Endothelial cell of umbilical vein (primary cell): ENCODE measurements at regions not wholly inside any gene's neighbourhood (a gene's known extent, or its start where the extent isn't known, plus 50 kb on each side); places are given as distances from the start of the nearest gene placed in this dataset.
"Not testable (repeated sequence)": the region's sequence is repeated elsewhere in the genome, so short reads cannot be mapped to it uniquely, and the experiment has no call there.

Experiments used
- BruUV-seq: library from RNA; stranded (reverse); fragments of 400-500 nt; replicated peaks from 2 replicates; lab custom pipeline; 2021; lab: Mats Ljungman, UMichigan
- CTCF ChIA-PET: fragments of 300-600, 350-600 bp; sonication (Branson Sonifier 250); formaldehyde crosslinking; loops from one replicate; lab custom pipeline; 2021; ENCODE audit warnings: antibody characterized with exemption, inconsistent platforms; lab: Charles Lee
- POLR2A ChIA-PET: fragments of 300-600, 350-600 bp; sonication (Branson Sonifier 250); formaldehyde crosslinking; loops from one replicate; lab custom pipeline; 2021; ENCODE audit warnings: antibody characterized with exemption, inconsistent platforms; lab: Charles Lee
- DNase-seq: peaks from one replicate; pipeline ENCODE4 v3.0.0-alpha.2; 2011; ENCODE audit warnings: low read depth, low spot score
- FAIRE-seq: peaks from 2 replicates; lab custom pipeline; 2011; peaks lifted over from hg19 to GRCh38; lab: Jason Lieb, UNC
- H2AFZ ChIP-seq: 2 replicates; pipeline ENCODE4 v1.6.0; 2012; ENCODE audit warnings: low read depth, low read length, control low read depth, inconsistent platforms
- H3K27ac ChIP-seq: 2 replicates; pipeline ENCODE4 v1.5.1; 2011; ENCODE audit warnings: low read depth, mild to moderate bottlenecking, control low read depth, low read length, moderate library complexity; ENCODE audit not compliant: insufficient read depth
- H3K27me3 ChIP-seq, 2 experiments: 2 replicates each; pipeline versions ENCODE4 v1.6.0 to v1.6.1; 2011; ENCODE audit warnings: low read length in 2 of 2, mixed read lengths in 1 of 2; ENCODE audit not compliant: control insufficient read depth in 2 of 2, insufficient read depth in 2 of 2
- H3K36me3 ChIP-seq, 2 experiments: 2 replicates in 1 of 2; 3 replicates in 1 of 2; pipeline ENCODE4 v1.5.1; 2011; ENCODE audit warnings: low read length in 2 of 2, mild to moderate bottlenecking in 1 of 2, moderate library complexity in 1 of 2; ENCODE audit not compliant: control insufficient read depth in 2 of 2, insufficient read depth in 2 of 2; ENCODE audit errors: extremely low read depth in 1 of 2
- H3K4me1 ChIP-seq: 3 replicates; pipeline ENCODE4 v1.5.1; 2011; ENCODE audit warnings: mild to moderate bottlenecking, low read length; ENCODE audit not compliant: control insufficient read depth, insufficient read depth; ENCODE audit errors: extremely low read depth
- H3K4me2 ChIP-seq: 2 replicates; pipeline ENCODE4 v1.6.1; 2011; ENCODE audit warnings: low read length, control low read depth, mixed read lengths; ENCODE audit not compliant: insufficient read depth
- H3K4me3 ChIP-seq, 3 experiments: fragments of 200-600 bp in 1 of 3; sonication (generic), shearing (Covaris generic) in 1 of 3; replicated peaks in 1 of 3; 2 replicates each; pipeline ENCODE4 v1.5.1; 2011 to 2016; ENCODE audit warnings: control low read depth in 3 of 3, low read length in 3 of 3, mild to moderate bottlenecking in 2 of 3, inconsistent platforms in 1 of 3, low read depth in 1 of 3, moderate library complexity in 1 of 3; ENCODE audit not compliant: insufficient read depth in 1 of 3
- H3K79me2 ChIP-seq: 2 replicates; pipeline ENCODE4 v1.6.0; 2012; ENCODE audit warnings: low read length, inconsistent platforms; ENCODE audit not compliant: control insufficient read depth, insufficient read depth
- H3K9ac ChIP-seq: replicated peaks from 2 replicates; pipeline ENCODE3; 2011; ENCODE audit warnings: low read length, control low read depth; ENCODE audit not compliant: insufficient read depth; ENCODE audit errors: extremely low read depth
- H3K9me1 ChIP-seq: replicated peaks from 3 replicates; pipeline ENCODE4 v1.6.0; 2011; ENCODE audit warnings: mild to moderate bottlenecking, low read length; ENCODE audit not compliant: control insufficient read depth, insufficient read depth; ENCODE audit errors: extremely low read depth
- H3K9me3 ChIP-seq: replicated peaks from 2 replicates; pipeline ENCODE4 v1.5.1; 2012; ENCODE audit warnings: low read length, inconsistent platforms; ENCODE audit not compliant: control insufficient read depth, insufficient read depth
- H4K20me1 ChIP-seq: replicated peaks from 2 replicates; pipeline ENCODE3; 2011; ENCODE audit warnings: mild to moderate bottlenecking, low read length; ENCODE audit not compliant: control insufficient read depth, insufficient read depth; ENCODE audit errors: extremely low read depth
- EZH2 ChIP-seq: IDR thresholded peaks from 2 replicates; pipeline ENCODE4 v1.6.1; 2012; ENCODE audit warnings: borderline replicate concordance, low read depth, mild to moderate bottlenecking, moderate library complexity, low read length, inconsistent platforms; ENCODE audit not compliant: severe bottlenecking
- FOS ChIP-seq: IDR thresholded peaks from 2 replicates; pipeline ENCODE4 v1.6.1; 2011; ENCODE audit warnings: mild to moderate bottlenecking, low read length, moderate library complexity, borderline replicate concordance; ENCODE audit not compliant: insufficient read depth
- GATA2 ChIP-seq: IDR thresholded peaks from 2 replicates; pipeline ENCODE4 v1.7.0; 2011; ENCODE audit warnings: low read depth, mild to moderate bottlenecking, moderate library complexity, mixed read lengths, low read length; ENCODE audit not compliant: insufficient read length, insufficient read depth
- JUN ChIP-seq: IDR thresholded peaks from 2 replicates; pipeline ENCODE4 v1.6.1; 2011; ENCODE audit warnings: borderline replicate concordance, low read depth; ENCODE audit not compliant: insufficient read length, insufficient read depth
- MAX ChIP-seq: IDR thresholded peaks from 2 replicates; pipeline ENCODE4 v1.6.1; 2011; ENCODE audit not compliant: insufficient read depth, insufficient read length
- MYC ChIP-seq: IDR thresholded peaks from one replicate; pipeline ENCODE4 v1.6.1; 2011; ENCODE audit warnings: mild to moderate bottlenecking, low read depth, low read length
- POLR2A ChIP-seq: IDR thresholded peaks from 2 replicates; pipeline ENCODE4 v1.6.1; 2012; ENCODE audit warnings: low read depth, mild to moderate bottlenecking, control low read depth, low read length
- POLR2AphosphoS5 ChIP-seq: IDR thresholded peaks from 2 replicates; pipeline ENCODE4 v1.6.1; 2012; ENCODE audit warnings: low read depth, mild to moderate bottlenecking, control low read depth, low read length, moderate library complexity; ENCODE audit not compliant: insufficient read depth
- dilution Hi-C: fragments of 300-500 bp; cut with MboI; formaldehyde crosslinking; loops from one replicate; pipeline ENCODE4 v1.15.0; 2019; ENCODE audit warnings: low sequenced_read_pairs; ENCODE audit not compliant: extremely low pct_ligation_motif_present
- intact Hi-C: fragments of 100-400 bp; cut with micrococcal nuclease; formaldehyde crosslinking; loops from one replicate; pipeline ENCODE4 v1.10.0; 2022
- TF ChIP-seq, protein P1 (sequence below), 2 donors: IDR thresholded peaks; 1 replicate in 1 of 2; 2 replicates in 1 of 2; pipeline ENCODE4 v1.5.1; 2011; ENCODE audit warnings: low read length in 2 of 2, mild to moderate bottlenecking in 2 of 2, moderate library complexity in 2 of 2, control low read depth in 1 of 2, inconsistent platforms in 1 of 2, low read depth in 1 of 2; ENCODE audit not compliant: insufficient read depth in 1 of 2; ENCODE audit errors: extremely low read depth in 1 of 2

DNA sequence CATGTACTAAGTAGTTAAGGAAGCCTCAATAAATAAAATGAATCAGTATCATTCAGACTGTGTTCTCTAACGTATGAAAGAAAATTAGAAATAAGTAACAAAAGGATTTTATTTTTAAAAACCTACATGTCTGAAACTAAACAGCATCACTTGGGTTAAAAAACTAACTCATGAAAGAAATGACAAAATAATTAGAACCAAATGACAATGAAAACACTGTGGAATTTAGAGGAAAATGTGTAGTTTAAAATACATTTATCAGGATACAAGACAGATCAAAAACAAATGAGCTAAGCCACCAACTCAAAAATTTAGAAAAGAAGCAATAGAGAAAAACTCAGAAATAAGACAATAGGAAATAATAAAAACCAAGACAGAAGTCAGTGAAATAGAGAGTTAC lies 108.7 kb downstream of the TENT5C start:
- H3K9ac ChIP-seq: no peak overlapping the region
- no peak overlapping the region for H3K4me2 ChIP-seq
- no peaks in the 10 kb centered on the region for H3K9me3 ChIP-seq
- H3K4me1 ChIP-seq: no peaks in the 10 kb centered on the region
- DNase-seq (no peak), FAIRE-seq (no peak)
- ChIA-PET POLR2A (no interaction called here), CTCF (no interaction called here)
- TF ChIP-seq, protein P1, sequence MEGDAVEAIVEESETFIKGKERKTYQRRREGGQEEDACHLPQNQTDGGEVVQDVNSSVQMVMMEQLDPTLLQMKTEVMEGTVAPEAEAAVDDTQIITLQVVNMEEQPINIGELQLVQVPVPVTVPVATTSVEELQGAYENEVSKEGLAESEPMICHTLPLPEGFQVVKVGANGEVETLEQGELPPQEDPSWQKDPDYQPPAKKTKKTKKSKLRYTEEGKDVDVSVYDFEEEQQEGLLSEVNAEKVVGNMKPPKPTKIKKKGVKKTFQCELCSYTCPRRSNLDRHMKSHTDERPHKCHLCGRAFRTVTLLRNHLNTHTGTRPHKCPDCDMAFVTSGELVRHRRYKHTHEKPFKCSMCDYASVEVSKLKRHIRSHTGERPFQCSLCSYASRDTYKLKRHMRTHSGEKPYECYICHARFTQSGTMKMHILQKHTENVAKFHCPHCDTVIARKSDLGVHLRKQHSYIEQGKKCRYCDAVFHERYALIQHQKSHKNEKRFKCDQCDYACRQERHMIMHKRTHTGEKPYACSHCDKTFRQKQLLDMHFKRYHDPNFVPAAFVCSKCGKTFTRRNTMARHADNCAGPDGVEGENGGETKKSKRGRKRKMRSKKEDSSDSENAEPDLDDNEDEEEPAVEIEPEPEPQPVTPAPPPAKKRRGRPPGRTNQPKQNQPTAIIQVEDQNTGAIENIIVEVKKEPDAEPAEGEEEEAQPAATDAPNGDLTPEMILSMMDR (IDR thresholded peaks at IDR 0.05; ENCODE audit: extremely low read depth in 1 of 2, insufficient read depth in 1 of 2, low read depth in 1 of 2, low read length in 2 of 2): no peak
- TF ChIP-seq POLR2AphosphoS5 (no peak), EZH2 (no peak), MAX (no peak), GATA2 (no peak), FOS (no peak), JUN (no peak), MYC (no peak), POLR2A (no peak)
- peaks cover 4 to 5% of the 10 kb centered on the region in 2 experiments for H3K27me3 ChIP-seq
- H3K79me2 ChIP-seq: no peaks in the 10 kb centered on the region
- H2AFZ ChIP-seq: no peak overlapping the region
- H3K27ac ChIP-seq: no peak overlapping the region
- intact Hi-C loops: no loop called here
- H3K36me3 ChIP-seq: no peaks in the 10 kb centered on the region
- H3K9me1 ChIP-seq: no peaks in the 10 kb centered on the region
- H3K4me3 ChIP-seq: no peak overlapping the region
- no peaks in the 10 kb centered on the region for H4K20me1 ChIP-seq
- dilution Hi-C loops: no loop called here
- no TSS peak for BruUV-seq

DNA sequence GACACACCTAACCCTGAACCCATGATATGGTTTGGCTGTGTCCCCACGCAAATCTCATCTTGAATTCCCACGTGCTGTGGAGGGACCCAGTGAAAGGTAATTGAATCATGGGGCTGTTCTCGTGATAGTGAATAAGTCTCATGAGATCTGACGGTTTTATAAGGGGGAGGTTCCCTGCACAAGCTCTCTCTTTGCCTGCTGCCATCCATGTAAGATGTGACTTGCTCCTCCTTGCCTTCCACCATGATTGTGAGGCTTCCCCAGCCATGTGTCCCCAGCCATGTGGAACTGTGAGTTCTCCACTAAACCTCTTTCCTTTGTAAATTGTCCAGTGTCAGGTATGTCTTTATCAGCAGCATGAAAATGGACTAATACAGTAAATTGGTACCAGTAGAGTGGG lies 110.2 kb downstream of the TENT5C start:
- BruUV-seq: not testable (repeated sequence)

DNA sequence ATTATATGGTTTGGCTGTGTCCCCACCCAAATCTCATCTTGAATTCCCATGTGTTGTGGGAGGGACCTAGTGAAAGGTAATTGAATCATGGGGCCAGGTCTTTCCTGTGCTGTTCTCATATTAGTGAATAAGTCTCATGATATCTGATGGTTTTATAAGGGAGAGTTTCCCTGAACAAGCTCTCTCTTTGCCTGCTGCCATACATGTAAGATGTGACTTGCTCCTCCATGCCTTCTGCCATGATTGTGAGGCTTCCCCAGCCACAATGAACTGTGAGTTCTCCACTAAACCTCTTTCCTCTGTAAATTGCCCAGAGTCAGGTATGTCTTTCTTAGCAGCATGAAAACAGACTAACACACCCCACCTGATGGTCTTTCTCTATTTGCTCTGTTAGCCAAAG lies 112.1 kb downstream of the TENT5C start:
- FAIRE-seq, H2AFZ ChIP-seq, H3K9ac ChIP-seq, intact Hi-C loops, H4K20me1 ChIP-seq, DNase-seq, H3K4me1 ChIP-seq, H3K9me1 ChIP-seq, dilution Hi-C loops, H3K36me3 ChIP-seq, H3K4me3 ChIP-seq, H3K9me3 ChIP-seq, H3K27me3 ChIP-seq, H3K4me2 ChIP-seq, POLR2A ChIA-PET, BruUV-seq, H3K27ac ChIP-seq, H3K79me2 ChIP-seq: not testable (repeated sequence)
- CTCF ChIA-PET: interaction anchor here (1.9 kb wide), 1 partner anchor 36 kb away, joined by 5 read pairs; no protein-coding TSS in a partner anchor

More for the DNA sequence above, 110.2 kb downstream of the TENT5C start:
- dilution Hi-C loops, POLR2A ChIA-PET, H3K36me3 ChIP-seq, H3K27ac ChIP-seq, H3K79me2 ChIP-seq, CTCF ChIA-PET, H3K4me1 ChIP-seq, H4K20me1 ChIP-seq, H2AFZ ChIP-seq, H3K27me3 ChIP-seq, FAIRE-seq, H3K9me3 ChIP-seq, intact Hi-C loops, DNase-seq, H3K9ac ChIP-seq, H3K4me3 ChIP-seq, H3K4me2 ChIP-seq, H3K9me1 ChIP-seq: not testable (repeated sequence)
